Stimulated activated CD8-positive, alpha-beta memory T cell treated with anti-CD3 and anti-CD28 coated beads, Interleukin-15, amount 100 ng/mL, for 48 hours (primary cell): ENCODE measurements at regions not wholly inside any gene's neighbourhood (a gene's known extent, or its start where the extent isn't known, plus 50 kb on each side); places are given as distances from the start of the nearest gene placed in this dataset.
"Not testable (repeated sequence)": the region's sequence is repeated elsewhere in the genome, so short reads cannot be mapped to it uniquely, and the experiment has no call there.

Experiments used
- DNase-seq, 2 donors: peaks; one replicate each; pipeline ENCODE4 v3.0.0-alpha.2; 2020; ENCODE audit warnings: low read depth in 2 of 2

DNA sequence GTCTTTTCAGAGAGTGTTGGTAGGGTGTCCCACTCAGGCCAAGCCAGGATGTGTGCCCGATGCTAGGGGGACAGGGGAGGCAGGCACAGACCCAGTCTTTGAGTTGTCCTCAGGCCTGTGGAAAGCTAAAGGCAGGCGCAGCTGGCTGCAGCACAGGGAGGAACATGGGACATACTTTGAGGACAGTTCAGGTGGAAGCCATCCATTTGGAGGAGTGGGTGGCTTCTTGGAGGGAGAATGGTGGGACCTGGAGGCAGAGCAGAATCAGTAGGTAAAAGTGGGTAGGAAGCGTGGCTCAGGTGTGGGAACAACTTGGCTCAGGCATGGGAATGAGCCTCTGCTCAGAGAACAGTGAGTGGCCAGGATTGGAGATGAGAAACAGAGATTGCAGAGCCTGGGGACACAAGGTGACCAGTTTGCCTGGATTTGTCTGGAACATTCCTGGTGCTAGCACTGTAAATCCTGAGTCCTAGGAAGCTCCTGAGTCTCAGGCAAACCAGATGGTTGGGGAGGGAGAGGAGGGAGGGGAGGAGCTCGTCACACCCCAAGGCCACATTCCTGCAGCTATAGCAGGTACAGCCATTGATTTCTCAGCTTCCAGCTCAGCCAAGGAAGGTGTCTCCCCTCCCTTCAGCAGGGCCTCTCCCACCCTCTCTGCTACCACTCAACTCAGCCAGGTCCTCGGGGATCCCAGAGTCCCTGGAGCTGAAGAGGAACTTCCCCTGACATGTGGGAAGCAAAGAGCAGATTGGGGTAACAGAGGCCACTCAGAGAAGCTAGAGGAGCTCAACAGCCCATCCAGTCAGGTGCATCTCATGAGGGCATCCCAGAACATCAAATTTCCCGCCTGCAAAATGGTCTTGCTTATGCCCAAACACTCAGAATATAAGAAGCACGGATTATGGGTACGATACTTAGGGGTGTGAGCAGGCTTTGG, 65.2 kb upstream of the TINAGL1 start:
- no peak for DNase-seq

DNA sequence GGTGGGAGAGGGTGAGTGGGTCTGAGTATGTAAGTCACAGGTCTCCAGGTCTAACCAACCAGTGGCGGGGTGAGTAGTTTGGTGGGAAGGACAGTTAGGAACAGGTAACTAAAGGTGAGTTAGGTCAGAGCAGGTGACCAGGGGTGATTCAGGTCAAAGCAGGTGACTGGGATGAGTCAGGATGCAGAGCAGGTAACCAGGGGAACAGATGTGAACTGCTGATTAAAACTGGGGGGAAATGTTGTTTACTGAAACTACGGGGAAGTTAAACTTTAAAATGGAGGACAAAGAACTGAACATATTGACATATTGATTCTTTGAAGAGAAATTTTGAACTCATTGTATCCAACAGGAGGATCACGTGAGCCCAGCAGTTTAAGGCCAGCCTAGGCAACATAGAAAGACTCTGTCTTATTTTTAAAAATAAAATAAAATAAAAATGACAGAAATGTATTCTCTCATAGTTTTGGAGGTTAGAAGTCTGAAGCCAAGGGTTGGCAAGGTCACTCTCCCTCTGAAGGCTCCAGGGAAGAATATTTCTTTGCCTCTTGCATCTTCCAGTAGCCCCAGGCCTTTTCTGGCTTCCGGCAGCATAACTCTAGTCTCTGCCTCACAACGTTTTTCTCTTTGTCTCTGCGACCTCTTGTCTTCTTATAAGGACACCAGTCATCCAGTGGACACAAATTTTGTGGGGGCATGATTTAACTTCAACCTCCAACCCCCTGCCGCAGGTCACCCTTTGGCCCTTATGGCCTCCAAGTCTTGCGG, 64.3 kb upstream of the TINAGL1 start:
- DNase-seq, result no peak

DNA sequence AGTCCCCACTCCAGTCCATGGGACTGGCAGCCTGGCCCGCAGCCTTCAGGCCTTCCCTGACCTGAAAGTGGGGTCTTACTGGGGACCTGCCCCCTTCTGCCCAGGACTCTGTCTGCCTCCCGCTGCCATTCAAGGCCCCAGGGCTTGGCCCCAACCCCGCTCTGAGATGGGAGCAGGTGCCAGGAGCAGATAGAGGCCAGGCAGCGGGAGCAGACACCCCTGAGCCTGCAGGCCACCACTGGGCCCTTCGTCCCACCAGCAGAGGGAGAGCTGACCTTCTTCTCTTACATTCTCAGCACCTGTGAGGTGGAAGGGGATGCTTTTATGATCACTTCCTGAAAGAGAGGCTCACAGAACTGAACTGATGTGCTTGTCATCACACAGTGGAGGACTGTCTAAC, 62.2 kb upstream of the TINAGL1 start:
- no peak for DNase-seq

DNA sequence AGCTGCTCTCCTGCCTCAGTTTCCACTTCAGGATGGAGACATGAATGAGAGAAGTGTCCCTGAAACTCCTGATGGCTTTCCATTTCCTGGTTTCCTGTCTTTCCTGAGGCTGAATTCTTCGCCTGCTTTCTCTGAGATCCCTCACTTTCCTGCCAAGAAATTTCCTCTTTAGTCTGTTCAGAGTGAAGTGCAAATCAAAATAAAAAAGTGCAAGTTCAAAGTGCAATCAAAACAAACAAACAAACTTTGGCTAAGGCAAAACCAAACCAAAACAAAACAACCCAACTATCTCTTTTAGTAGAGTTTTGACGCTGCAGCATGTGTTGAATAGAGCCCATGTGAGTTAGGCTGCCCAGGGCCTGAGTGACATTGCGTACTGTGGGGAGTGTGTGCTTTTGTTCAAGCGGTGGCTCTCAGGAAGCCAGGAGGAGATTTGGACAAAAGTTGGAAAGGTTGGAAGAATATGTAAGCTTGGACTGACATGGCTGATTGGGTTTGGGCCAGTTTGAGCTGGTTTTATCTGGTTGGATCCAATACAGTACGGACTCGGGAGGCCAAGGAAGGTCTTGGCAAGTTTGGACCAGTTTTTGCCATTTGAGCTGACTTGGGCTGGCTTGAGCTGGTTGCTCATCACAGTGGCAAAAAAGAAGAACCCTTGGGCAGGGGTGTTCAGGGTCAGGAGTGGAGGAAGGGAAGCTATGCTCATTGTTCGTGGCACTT, 61.1 kb upstream of the TINAGL1 start:
- no peak for DNase-seq

DNA sequence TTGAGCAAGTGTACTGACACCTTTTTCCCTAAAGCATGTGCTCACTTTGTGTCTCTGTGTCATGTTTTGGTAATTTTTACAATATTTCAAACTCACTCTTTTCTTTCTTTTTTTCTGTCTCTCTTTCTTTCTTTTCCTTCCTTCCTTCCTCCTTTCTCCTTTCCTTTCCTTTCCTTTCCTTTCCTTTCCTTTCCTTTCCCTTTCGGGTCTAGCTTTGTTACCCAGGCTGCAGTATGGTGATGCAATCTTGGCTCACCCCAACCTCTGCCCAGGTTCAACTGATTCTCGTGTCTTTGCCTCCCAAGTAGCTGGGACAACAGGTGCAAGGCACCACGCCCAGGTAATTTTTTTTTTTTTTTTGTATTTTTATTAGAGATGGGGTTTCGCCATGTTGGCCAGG, 60.4 kb upstream of the TINAGL1 start:
- no peak for DNase-seq

DNA sequence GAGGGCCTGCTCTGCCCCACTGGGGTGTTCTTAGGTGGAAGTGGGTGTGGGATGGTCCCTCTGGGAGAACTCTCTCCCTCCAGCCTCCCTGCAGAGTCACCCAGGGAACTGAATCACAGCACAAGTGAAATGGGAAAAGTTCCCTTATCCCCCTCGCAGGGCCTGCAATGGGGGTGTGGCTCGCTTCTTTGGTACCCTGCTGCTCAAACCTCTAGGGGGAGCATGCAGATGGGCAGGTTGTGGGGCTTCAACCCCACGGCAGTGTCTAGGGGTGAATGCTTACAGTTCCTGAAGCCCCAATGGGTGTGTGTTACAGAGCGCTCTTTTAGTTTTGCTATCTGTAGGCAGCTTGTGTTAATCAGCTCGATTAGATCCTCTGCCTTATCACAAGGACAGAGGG, 59.0 kb upstream of the TINAGL1 start:
- no peak for DNase-seq

DNA sequence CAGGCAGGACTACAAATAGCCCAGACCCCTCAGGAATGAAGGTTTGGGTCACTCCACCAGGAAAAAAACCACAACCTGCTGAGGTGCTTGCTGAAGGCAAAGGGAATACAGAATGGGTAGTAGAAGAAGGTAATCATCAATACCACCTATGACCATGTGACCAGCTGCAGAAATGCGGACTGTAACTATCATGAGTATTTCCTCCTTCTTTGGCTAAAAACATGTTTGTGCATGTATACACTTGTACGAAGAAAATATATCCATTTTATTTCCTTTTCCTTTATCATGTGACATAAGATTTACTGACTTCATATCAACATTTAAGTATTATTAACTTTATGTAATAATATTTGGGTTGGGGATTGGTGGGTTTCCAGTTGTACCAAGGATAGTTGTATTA, 58.3 kb upstream of the TINAGL1 start:
- not testable (repeated sequence) for DNase-seq

DNA sequence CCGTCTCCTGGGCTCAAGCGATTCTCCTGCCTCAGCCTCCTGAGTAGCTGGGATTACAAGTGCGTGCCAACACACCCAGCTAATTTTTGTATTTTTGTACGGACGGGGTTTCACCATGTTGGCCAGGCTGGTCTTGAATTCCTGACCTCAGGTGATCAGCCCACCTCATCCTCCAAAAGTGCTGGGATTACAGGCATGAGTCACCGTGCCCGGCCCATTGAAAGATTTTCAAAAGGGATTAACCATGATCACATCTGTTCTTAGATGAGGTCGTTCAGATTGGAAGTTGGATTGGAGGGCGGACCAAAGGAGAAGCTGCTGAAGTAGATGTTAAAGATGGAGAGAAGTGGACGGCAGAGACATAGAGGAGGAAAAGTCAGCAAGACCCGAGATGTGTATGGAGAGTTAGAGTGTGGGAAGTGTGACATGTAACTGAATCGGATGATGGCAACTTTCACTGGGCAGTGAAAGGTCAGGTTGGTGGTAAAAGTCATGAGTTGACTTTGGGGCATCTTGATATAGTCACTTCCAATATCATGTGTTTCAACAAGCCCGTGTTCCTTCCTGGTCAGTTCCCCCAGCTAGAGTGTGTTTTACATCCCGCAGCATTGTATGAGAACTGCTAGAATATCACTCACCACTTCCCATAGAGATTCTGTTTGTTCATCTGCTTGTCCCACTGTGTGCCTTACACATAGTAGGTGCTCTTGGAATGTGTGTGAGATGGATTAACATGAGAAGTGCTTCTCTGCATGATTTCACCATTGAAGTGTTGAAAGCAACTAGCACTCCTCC, 54.4 kb upstream of the TINAGL1 start:
- DNase-seq, result no peak

DNA sequence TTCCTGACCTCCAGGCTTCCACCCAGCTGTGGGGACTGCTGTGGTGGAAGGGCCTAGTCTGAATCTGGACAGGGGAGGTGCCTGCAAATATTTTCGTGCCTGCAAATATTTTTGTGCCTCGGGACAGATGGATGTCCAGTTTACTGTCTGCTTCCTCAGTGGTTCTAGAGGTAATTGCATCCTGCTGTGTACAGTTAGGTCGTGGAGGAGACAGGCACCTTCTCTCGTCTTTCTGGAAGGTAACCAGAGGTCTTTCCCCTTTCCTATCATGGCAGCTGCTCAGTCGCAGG, 53.8 kb upstream of the TINAGL1 start:
- DNase-seq, result no peak

DNA sequence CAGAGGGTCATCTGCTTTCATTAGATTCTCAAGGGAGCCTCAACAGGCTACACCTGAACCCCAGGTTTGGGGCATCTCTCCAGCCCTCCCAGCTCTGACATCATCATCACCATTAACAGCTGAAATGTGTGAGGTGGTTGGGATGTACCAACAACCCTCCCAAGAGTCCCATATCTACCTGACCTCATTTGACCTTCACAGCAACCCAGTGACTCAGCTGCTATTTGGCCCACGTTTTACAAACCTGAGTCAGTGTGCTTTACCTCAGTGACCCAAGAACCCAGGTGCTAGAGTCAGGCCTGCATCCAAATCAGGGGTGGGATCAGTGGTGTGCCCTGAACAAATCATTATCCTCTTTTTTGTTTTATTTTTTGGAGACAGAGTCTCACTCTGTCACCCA, 53.3 kb upstream of the TINAGL1 start:
- DNase-seq, result no peak

DNA sequence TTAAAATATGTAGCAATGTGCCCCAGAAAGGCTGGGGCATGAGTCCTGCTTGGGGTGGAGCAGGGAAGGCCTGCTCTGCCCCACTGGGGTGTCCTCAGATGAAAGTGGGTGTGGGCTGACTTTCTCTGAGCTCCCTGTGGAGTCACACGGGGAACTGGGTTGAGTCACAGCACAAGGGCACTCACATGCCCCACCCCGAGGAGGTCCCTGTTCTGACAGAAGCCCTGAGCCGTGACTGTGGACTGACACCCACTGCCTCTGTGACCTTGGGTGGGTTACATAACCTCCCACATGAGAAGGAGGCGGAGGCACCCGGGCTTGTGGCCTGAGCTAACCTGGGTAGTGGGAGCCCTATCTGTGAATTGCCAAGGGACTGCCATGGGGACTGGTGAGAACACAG, 52.5 kb upstream of the TINAGL1 start:
- no peak for DNase-seq

DNA sequence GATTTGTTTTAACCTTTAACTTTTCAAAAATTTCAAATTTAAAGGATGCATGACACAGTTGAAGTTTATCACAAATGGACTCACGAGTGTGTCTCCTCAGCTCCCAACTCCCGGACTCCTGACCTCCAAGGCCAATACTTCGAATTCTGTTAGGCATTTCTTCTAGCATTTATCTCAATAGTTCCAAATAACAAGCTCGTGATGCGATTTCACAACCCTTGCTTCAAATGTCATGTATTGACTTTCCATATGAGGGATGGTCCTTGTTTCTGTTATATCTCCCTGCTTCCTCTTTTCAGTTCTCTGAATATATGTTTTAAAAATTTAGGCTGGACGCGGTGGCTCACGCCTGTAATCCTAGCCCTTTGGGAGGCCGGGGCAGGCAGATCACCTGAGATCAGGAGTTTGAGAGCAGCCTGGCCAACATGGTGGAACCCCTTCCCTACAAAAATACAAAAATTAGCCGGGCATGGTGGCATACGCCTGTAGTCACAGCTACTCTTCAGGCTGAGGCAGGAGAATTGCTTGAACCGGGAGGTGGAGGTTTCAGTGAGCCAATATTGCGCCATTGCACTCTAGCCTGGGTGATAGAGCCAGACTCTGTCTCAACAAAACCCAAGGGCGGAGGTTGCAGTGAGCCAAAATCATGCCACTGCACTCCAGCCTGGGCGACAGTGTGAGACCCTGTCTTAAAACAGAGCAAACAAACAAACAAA, 52.0 kb upstream of the TINAGL1 start:
- DNase-seq, result no peak
